A673 (cell line): ENCODE measurements at regions not wholly inside any gene's neighbourhood (a gene's known extent, or its start where the extent isn't known, plus 50 kb on each side); places are given as distances from the start of the nearest gene placed in this dataset.
"Not testable (repeated sequence)": the region's sequence is repeated elsewhere in the genome, so short reads cannot be mapped to it uniquely, and the experiment has no call there.

Experiments
- BruUV-seq: library from RNA; stranded (reverse); fragments of 400-500 nt; replicated peaks from 2 replicates; lab custom pipeline; 2021; lab: Mats Ljungman, UMichigan
- CTCF ChIA-PET: fragments of 300-600 bp; sonication (Branson Sonifier 250); formaldehyde crosslinking; loops from one replicate; lab custom pipeline; 2022; ENCODE audit warnings: antibody characterized with exemption; lab: Charles Lee
- POLR2A ChIA-PET: fragments of 300-600 bp; sonication (Branson Sonifier 250); formaldehyde crosslinking; loops from one replicate; lab custom pipeline; 2022; ENCODE audit warnings: antibody characterized with exemption; ENCODE audit not compliant: low non-redundant PET; lab: Charles Lee
- DNase-seq: peaks from one replicate; pipeline ENCODE4 v3.0.0-alpha.2; 2015; ENCODE audit warnings: low spot score
- H3K27ac ChIP-seq: fragments of 200-600 bp; sonication (generic); 2 replicates; pipeline ENCODE4 v1.5.1; 2016; ENCODE audit warnings: mixed run types, low read depth, mild to moderate bottlenecking, mixed read lengths, antibody characterized with exemption, low read length; ENCODE audit not compliant: poor library complexity, severe bottlenecking
- H3K27me3 ChIP-seq: fragments of 200-600 bp; sonication (generic); replicated peaks from 2 replicates; pipeline ENCODE4 v1.6.1; 2017; ENCODE audit warnings: mixed run types, low read depth, mild to moderate bottlenecking, mixed read lengths, antibody characterized with exemption, low read length; ENCODE audit not compliant: insufficient read depth, poor library complexity
- H3K36me3 ChIP-seq: fragments of 200-600 bp; sonication (generic); 2 replicates; pipeline ENCODE4 v1.6.1; 2016; ENCODE audit warnings: mixed run types, mild to moderate bottlenecking, mixed read lengths, antibody characterized with exemption, low read length; ENCODE audit not compliant: insufficient read depth, poor library complexity, severe bottlenecking
- H3K4me1 ChIP-seq: fragments of 200-600 bp; sonication (generic); 2 replicates; pipeline ENCODE4 v1.6.1; 2017; ENCODE audit warnings: mixed run types, mild to moderate bottlenecking, mixed read lengths, antibody characterized with exemption, low read length; ENCODE audit not compliant: insufficient read depth, poor library complexity, severe bottlenecking
- H3K4me3 ChIP-seq: fragments of 200-600 bp; sonication (generic); 2 replicates; pipeline ENCODE4 v1.5.1; 2016; ENCODE audit warnings: low read depth, mixed run types, mild to moderate bottlenecking, mixed read lengths, low read length; ENCODE audit not compliant: poor library complexity, severe bottlenecking
- H3K9me3 ChIP-seq: fragments of 200-600 bp; sonication (generic); 2 replicates; pipeline ENCODE4 v1.6.1; 2016; ENCODE audit warnings: mixed run types, low read depth, mild to moderate bottlenecking, mixed read lengths, antibody characterized with exemption, low read length; ENCODE audit not compliant: poor library complexity, severe bottlenecking
- EZH2 ChIP-seq: fragments of 200-600 bp; sonication (generic); IDR thresholded peaks from 2 replicates; pipeline ENCODE4 v1.6.1; 2017; ENCODE audit warnings: borderline replicate concordance, low read depth, mild to moderate bottlenecking, mixed read lengths, antibody characterized with exemption, low read length; ENCODE audit not compliant: poor library complexity, severe bottlenecking
- intact Hi-C: fragments of 100-400 bp; cut with micrococcal nuclease; formaldehyde crosslinking; loops from one replicate; pipeline ENCODE4 v1.10.0; 2022; ENCODE audit not compliant: unreplicated experiment
- TF ChIP-seq, protein P1 (sequence below): fragments of 300-800, 200-600 bp; sonication (generic); conservative IDR thresholded peaks from 2 replicates; pipeline ENCODE4 v1.5.1; 2017; ENCODE audit warnings: low read depth, mild to moderate bottlenecking, antibody characterized with exemption, low read length, moderate library complexity, mixed read lengths

DNA sequence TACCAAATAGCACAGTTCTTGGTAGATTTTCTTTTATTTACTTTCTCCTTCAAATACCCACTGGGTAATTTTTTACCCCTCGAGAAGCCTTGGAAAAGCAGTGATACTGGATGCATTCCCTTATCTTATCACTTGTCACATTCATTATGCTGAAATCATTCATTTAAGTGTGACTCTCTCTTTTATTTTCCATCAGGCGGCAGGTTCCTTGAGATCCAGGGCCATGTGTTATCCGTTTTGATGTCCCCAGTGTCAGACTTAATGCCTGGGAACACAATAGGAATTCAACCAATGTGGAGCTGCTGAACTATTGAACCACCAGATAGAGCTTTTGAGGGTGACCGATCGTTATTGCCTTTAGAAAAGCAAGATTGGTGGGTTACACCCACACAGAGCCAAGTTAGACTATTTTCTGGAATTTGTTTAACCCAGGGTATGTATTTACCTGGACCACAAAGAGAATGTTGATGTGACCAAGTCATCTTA lies 51.5 kb upstream of the ATP5PO start:
- Histone ChIP-seq H3K9me3 (no peaks in the 10 kb centered on the region), H3K4me3 (no peak overlapping the region), H3K27me3 (no peaks in the 10 kb centered on the region), H3K4me1 (peaks cover 18% of the 10 kb centered on the region), H3K36me3 (no peaks in the 10 kb centered on the region), H3K27ac (no peak overlapping the region)
- TF ChIP-seq EZH2 = no peak
- TF ChIP-seq, protein P1, sequence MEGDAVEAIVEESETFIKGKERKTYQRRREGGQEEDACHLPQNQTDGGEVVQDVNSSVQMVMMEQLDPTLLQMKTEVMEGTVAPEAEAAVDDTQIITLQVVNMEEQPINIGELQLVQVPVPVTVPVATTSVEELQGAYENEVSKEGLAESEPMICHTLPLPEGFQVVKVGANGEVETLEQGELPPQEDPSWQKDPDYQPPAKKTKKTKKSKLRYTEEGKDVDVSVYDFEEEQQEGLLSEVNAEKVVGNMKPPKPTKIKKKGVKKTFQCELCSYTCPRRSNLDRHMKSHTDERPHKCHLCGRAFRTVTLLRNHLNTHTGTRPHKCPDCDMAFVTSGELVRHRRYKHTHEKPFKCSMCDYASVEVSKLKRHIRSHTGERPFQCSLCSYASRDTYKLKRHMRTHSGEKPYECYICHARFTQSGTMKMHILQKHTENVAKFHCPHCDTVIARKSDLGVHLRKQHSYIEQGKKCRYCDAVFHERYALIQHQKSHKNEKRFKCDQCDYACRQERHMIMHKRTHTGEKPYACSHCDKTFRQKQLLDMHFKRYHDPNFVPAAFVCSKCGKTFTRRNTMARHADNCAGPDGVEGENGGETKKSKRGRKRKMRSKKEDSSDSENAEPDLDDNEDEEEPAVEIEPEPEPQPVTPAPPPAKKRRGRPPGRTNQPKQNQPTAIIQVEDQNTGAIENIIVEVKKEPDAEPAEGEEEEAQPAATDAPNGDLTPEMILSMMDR = no peak
- DNase-seq = no peak
- ChIA-PET CTCF (no interaction called here), POLR2A (no interaction called here)
- BruUV-seq = no TSS peak
- intact Hi-C loops = no loop called here

DNA sequence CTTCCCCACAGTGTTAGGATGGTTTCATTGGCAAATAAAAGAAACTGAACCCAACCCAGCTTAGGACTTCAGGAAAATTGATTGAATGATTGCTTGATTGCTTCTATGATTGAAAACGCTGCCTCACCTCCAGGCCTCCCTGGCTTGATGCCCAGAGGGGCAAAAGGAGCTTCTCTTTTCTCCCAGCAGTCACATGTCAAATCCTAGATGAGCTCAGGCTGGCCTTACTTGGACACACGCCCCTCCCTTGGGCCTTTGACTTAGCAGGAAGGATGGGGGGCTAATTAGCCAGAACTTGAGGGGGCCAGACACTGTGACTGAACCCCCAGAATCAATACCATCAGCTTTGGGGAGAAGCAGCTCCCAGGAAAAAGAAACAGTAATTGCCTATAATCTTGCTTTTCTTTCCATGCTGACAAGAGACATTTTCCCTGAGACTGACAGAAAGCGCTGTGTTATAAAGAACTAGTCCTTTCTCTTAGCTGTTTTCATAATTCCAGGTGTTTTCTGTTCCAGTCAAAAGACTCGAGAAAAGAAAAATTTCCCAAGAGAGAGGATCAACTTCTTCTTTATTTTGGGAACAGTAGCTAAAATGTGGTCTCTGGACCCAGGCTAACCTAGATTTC lies 50.8 kb upstream of the ATP5PO start:
- Histone ChIP-seq H3K4me3 (no peak overlapping the region), H3K27me3 (no peaks in the 10 kb centered on the region), H3K4me1 (peaks cover 12% of the 10 kb centered on the region), H3K9me3 (no peaks in the 10 kb centered on the region), H3K36me3 (no peaks in the 10 kb centered on the region), H3K27ac (no peak overlapping the region)
- no TSS peak for BruUV-seq
- CTCF ChIA-PET = no interaction called here
- intact Hi-C loops = no loop called here
- TF ChIP-seq, protein P1 = no peak
- TF ChIP-seq EZH2 = no peak
- no peak for DNase-seq
- POLR2A ChIA-PET = no interaction called here

DNA sequence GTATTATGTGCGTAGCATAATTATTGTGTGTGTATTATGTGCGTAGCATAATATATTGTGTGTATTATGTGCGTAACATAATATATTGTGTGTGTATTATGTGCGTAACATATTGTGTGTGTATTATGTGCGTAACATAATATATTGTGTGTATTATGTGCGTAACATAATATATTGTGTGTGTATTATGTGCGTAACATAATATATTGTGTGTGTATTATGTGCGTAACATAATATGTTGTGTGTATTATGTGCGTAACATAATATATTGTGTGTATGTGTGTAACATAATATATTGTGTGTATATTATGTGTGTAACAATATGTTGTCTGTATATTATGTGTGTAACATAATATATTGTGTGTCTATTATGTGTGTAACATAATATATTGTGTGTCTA lies 50.1 kb upstream of the ATP5PO start:
- H3K27ac ChIP-seq, BruUV-seq, CTCF ChIA-PET, intact Hi-C loops, DNase-seq, H3K9me3 ChIP-seq, H3K36me3 ChIP-seq, POLR2A ChIA-PET, H3K4me3 ChIP-seq, H3K27me3 ChIP-seq: not testable (repeated sequence)
- peaks cover 11% of the 10 kb centered on the region for H3K4me1 ChIP-seq
